SKM-1 treated with dmso at 0.1 percent for 144 hours (cell line): ENCODE measurements at regions not wholly inside any gene's neighbourhood (a gene's known extent, or its start where the extent isn't known, plus 50 kb on each side); places are given as distances from the start of the nearest gene placed in this dataset.
"Not testable (repeated sequence)": the region's sequence is repeated elsewhere in the genome, so short reads cannot be mapped to it uniquely, and the experiment has no call there.

ENCODE experiments used
- DNase-seq: peaks from one replicate; lab custom pipeline; 2025; ENCODE audit not compliant: unreplicated experiment; lab: John Stamatoyannopoulos, UW

DNA sequence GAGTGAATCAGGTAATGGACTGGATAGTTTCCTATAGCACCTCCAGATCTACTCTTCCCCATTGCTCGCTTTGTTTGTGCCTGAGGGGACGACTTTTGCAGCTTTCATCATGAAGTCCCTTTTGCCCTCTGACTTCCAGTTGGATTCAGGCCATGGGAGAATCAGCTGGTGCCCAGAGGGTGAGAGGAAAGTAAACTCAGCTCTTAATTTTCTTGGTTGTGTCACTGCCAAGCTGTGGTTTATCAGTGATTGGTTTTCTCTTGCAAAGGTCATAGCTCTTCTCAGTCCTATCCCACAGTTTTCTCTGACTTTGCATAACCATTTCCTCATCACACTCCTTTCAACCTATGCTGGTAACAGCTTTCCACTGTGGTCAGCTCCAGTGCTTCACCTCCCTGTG is 200.1 kb downstream of the KCNJ2 start:
- DNase-seq: no peak

DNA sequence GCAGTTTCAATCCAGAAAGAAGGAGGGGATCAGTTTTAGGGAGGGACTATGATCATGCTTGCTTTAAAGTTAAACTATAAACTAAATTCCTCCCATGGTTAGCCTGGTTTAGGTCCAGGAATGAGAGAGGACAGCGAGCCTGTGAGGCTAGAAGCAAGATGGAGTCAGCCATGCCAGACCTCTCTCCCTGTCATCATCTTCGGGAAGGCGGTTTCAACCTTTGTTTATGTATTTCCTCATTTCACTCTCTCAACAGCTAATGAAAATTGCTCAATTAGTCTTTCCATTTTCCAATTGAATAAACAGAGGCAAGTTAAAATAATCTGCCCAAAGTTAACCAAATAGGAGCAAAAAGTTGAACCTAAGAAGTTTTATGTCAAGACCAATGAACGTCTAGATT is 201.5 kb downstream of the KCNJ2 start:
- DNase-seq: no peak

DNA sequence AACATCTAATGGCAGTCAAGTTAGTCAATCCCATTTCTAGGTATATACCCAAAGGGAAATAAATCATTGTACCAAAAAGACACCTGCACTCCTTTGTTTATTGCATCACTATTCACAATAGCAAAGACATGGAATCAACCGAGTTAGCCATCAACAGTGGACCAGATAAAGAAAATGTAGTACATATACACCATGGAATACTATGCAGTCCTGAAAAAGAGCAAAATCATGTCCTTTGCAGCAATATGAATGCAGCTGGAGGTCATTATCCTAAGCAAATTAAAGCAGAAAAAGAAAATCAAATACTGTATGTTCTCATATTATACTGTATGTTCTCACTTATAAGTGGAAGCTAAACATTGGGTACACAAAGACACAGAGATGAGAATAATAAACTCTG is 204.0 kb downstream of the KCNJ2 start:
- DNase-seq: no peak

DNA sequence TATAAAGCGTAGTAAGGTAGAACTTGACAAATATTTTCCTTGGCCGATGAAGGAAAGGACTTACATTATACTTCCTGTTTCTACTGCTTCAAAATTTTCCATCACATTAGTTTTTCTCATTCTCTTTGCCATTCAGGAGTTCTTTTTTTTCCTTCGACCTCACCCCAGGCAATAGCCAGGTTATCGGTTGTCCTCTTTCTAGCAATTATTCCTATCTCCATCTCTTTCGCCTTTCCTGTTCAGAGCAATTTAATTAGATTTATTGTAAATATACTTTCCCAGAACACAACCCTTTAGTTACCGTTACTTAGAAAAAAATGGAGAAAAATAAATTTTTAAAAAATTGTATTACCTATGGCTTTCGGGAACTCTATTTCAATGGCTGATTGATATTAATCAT is 205.2 kb downstream of the KCNJ2 start:
- no peak for DNase-seq

DNA sequence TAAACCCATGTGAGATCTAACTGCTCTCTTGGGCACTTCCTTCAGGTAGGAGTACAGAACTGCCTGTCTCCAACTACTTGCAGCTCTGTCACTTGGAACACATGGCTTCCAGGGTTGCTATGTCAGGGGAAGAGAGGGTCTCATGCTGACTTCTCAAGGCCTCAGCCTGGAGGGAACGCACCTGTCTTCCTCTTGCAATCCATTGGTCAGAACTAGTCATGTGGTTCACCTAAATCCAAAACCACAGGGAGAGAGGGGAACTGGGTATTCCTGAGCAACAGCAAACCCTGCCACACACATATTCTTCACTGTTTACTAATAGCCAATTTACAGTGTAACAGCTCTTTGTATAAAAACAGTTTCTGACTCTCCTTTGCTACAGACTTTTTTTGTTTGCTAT is 206.1 kb downstream of the KCNJ2 start:
- no peak for DNase-seq

DNA sequence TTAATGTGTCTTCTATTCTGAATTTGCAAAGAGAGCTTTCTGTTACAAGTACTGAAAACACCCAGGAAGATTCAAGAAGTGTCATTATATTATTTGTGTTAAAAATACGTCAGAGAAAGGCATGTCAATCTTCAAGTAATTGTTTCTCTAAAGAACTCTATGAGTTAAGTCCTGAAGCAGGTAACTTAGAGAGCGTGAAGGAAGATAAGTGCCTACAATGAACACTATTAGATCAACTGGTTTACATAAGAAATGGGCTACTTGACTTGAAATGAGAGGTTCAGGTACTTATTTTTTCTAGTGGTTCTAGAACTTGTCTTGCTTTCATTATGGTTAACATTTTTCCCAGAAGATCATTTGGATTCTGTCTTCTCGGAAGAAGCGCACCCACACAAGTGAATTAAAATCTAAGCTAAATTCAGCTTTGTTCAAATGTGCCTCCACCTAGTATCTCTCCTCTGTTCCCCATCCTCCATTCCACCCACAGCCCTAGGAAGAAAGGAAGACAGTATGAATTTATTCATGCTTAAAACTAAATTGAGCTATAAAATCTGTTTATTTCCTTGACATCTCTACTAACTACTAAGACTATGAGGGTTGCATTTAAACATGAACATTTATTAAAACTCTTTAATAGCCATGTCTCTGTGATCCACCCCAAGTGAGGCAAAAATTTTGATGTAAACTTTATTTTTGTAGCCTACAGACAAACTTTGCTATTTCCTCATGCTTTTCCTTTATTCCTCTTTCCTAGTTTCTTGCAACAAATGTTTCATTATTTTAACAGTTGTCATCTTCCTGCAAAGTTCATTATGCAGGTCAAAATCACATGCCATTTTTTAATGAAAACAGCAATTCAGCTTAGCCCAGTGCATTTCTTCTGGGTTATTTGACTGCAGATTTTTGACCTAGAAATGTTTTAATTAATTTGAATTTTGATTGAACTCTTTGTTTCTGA is 206.8 kb downstream of the KCNJ2 start:
- no peak for DNase-seq

DNA sequence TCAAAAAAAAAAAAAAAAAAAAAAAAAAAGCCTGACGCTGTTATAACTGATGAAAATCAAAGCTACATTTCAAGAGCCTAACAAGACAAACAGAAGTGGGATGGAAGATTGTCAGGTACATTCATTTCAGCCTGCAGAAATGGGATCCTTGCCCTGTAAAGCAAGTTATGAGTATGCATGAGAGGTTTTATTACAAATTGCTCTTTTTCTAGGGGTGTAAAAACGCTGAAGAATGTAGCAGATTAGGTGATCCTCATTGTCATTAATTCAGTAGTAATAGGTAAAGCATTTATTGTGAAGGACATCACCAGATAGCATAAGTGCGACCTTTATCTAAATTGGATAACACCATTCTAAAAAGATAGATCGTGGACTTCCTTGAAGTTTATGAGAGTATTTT is 208.3 kb downstream of the KCNJ2 start:
- no peak for DNase-seq

DNA sequence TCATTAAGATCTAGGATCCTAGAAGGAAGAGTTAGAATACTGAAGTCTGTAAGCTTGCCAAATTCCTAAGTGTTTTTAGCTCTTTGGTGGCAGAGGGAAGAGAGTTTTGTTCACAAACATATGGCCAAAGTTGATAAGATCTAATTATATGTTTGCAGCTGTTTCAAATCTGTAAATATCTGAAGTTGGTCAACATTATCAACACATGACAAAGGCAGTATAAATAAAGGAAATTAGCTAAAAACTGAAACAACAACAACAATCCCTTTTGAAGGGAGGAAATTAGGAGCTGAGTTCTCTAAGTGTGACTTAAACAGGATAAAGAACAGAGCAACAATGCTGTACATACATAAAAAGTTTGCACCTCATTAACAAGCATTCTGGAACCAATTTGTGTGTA is 208.7 kb downstream of the KCNJ2 start:
- no peak for DNase-seq

DNA sequence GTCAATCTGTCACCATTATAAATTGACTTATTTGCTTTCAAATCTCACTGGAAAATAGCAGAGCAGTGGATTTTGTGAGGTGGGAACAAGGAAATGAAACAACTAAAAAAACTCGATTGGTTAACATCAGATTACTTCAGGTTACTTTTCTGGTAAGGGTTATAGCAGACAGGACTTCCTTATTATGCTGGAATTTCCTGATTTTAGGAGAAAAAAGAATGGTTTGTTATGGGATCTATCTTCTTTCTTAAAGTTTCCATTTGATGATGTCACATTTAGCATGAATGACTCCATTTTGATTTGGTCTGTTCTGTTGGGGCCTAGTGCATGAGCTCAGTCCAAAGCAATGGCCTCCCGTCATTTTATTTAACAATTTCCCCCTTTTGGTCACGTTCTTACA is 210.6 kb downstream of the KCNJ2 start:
- no peak for DNase-seq

DNA sequence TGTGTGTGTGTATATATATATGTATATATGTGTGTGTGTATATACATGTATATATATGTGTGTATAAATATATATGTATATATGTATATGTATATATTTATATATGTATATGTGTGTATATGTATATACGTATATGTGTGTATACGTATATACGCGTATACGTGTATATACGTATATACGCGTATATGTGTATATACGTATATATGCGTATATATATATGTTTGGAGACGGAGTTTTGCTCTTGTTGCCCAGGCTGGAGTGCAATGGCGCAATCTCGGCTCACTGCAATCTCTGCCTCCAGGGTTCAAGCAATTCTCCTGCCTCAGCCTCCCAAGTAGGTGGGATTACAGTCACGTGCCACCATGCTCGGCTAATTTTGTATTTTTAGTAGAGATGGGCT is 212.6 kb downstream of the KCNJ2 start:
- not testable (repeated sequence) for DNase-seq

DNA sequence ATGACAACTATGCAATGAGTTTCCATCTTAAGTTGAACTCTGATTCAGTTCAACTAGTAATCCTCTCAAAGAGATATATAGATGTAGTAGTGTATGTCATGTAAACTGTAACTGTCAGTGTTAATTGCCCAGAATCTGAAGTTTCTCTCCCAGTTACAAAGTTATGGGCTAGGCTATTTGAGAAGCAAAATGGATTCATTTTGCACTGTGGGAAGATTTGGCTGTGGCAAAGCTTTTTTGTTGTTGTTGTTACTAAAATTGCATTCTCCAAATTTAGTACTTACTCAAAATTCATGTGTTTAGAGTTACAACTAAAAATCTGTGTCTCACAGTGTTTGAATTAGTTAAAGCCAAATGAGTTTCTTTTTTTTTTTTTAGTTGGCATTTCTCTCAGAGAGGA is 219.0 kb downstream of the KCNJ2 start:
- no peak for DNase-seq

DNA sequence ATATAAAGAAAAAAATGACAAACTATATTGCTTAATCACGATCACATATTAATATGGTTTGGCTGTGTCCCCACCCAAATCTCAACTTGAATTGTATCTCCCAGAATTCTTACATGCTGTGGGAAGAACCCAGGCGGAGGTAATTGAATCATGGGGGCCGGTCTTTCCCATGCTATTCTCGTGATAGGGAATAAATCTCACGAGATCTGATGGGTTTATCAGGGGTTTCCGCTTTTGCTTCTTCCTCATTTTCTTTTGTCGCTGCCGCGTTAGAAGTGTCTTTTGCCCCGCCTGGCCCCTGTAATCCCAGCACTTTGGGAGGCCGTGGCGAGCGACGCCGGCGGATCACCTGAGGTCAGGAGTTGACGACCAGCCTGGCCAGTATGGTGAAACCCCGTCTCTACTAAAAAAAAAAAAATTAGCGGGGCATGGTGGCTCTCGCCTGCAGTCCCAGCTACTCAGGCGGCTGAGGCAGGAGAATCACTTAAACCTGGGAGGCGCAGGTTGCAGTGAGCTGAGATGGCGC is 220.0 kb downstream of the KCNJ2 start:
- DNase-seq: not testable (repeated sequence)

DNA sequence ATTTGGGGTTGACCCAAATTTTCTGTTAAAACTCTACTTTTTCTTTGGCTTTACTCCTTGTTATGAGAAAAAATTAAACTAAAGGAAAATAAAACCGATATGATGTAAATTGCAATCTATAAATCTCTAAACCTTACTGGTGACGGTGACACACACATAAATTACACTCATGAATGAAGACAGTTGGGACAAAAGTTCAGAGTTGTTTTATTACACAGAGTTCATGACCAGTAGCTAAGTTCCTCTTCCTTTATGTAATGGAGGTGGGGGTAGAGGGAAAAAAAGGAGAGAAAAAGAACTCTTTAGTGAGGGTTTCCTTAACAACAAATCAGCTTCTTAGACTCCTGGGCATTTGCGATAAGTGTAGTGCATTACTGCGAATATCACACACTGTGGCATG is 220.7 kb downstream of the KCNJ2 start:
- no peak for DNase-seq

DNA sequence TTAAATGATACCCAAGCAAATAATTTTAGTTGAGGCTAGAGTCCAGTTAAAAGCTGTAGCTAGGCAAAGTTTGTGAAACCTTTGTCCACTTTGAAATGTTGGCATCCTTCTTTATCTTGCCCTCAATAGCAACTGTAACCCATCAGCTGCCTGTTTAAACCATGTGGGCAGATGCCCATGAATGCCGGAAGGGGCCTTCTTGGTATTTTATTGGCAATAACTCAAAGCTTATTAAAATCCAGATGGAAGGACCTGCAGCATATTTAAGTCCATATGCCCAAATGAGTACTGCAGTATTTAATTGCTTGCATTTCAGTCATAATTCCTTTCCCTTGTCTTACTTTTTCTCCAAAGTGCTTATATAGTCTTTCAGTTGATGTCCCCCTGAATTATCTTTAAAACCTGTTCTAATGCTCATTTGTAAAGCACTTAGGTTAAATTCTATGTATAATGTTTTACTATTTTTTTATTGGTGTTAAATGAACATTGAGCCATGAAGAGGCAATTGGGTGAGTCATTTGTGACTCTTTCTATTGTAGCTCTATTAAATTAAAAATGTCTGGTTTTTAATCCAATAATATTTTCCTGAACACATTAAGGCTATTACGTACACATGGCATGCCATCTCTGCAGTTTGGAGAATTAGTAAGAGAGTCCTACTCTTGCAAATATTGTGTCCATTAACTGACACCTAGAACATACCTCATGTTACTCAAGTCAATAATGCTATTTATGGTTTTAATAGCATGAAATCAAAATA is 225.3 kb downstream of the KCNJ2 start:
- no peak for DNase-seq

DNA sequence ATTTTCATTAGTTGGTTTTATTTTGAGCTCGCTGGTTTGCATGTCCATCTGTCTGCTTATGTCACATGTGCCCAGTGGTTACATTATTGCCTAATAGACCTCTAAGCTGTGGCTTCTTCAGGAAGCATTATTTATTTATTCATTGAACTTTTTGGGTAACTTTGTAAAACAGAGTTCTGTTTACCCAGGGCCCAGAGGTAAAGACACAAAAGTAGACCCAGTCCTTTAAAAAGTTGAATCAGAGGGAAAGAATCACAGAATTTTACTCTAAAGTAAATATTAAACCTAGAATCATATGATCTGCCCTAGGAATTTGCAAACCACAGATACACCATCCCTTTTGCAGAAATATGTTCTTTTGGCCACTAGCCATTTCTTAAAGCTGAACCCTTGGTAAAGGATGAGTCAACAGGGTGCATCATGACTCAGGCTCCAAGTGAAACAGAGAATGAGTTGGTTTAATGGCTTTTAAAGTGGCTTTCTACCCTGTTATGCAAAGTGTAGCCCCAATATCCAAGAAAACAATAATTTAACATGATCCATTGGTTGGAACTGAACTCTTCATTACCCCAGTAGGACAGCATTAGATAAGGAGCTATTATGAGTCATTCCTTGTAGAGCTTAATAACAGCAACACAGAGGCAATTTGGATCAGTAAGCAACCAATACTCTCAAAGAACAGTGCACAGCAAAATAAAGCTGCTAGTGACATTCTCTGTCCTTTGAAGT is 236.3 kb downstream of the KCNJ2 start:
- peak; percentile 61 for DNase-seq

DNA sequence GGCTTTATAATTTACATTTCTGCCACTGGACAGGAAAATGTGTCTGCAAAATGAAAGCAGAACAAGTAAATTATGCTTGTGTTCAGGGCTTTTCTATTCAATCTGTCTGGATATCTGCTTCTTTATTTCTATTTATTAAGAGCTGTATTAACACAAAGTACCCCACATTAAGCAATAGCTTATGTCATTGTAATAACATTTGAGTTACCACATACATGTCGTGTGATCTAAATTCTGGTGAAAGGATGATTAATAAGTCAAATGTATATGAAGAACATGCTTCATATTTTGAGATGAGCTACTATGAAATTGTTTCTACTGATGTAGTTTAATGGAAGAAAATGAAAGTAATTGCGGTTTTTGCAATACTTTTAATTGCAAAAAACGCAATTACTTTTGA is 238.2 kb downstream of the KCNJ2 start:
- DNase-seq: no peak

DNA sequence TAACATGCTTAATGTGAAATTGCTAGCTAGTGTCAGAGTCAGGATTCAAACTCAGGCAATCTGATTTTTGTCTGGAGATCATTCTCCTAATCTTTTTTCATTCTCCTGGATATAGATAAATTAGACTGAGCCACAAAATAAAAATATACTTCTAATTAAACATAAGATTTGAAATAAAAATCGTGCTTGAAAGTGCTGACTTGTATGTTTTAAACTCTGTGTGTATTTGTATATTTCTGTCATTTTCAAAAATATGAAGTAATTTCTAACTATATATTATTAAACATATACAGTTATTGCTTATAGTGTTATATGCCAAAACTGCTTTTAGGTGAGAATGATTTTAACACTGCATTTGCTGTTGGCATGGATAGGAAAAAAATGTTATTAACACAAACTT is 239.4 kb downstream of the KCNJ2 start:
- no peak for DNase-seq

DNA sequence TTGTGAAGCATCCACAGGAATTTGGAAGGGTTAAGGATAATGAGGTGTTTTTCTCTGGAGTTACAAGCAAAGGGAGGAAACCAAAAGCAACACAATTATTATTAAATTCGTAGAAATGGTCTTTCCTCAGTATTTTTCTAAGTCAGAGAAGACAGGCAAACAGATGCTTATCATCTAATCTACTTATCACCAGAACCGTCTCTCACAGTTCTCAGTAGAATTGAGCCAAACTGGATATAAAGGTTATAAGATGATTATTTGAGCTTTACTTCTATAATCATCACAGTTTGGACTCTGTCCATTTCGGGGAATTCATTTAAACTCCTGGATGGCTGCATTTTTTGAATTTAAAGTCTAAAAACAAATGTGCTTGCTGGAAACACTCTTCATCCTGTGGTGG is 245.0 kb downstream of the KCNJ2 start:
- DNase-seq: no peak

DNA sequence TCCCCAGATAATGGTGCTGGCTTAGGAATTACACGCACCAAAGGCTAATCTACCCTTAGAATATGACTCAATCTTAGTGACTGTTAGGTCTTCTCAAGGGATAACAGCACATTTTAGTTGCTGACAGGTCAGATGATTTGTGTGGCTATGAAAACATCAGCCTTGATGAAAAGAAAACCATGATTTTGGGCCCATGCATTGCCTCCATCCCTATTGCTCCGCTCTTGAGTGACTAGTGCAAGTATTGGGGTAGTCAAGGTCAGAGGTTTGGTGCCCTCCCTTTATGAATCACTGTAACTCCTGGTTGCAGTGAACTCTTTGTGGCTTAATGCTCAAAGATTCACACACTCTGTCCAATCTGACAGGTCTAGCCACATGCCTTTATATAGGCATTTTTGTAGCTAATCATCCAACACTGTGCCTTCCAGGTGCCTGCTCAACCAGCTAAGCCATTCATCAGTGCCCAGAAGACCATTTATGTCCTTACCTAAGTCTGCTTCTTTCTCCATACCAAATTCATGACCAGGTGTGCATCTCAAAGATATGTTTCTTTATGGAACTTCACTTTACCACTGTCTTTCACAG is 251.6 kb downstream of the KCNJ2 start:
- no peak for DNase-seq

DNA sequence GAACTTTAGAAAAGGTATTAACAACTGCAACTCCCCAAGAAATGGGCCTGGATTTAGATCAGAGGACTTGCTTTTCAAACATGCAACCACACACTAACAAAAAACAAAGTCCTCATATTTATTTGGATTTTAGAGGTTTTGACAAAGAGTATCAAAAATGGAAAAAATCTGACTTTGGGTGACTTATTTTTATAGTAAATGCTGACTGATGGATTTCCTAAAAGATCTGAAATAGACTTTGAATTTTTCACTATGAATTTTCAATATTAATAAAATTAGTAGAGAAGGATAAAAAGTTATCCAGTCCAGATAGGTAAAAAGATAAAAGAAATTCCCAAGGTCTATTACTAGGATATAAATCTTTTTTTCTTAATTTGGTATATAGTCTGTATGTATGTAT is 253.5 kb downstream of the KCNJ2 start:
- no peak for DNase-seq

DNA sequence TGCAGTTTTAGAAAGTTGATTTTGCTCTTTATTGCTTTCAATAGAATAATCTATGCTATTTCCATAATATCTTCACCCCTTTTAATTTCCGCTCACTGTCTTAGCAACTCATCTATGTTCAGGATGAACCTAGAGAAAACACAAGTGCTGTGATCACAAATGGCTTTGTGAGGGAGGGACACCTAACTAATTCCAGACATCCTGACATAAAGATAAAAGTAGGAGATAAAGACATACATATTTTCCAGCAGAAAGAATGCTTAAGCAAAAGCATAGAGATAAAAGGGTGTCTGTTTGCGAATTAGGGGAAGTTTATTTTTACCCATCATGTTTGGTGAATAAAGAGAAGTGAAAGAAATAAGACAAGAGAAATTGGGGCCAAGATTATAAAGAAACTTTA is 254.2 kb downstream of the KCNJ2 start:
- DNase-seq: no peak
